ENCODE measurements at regions not wholly inside any gene's neighbourhood (a gene's known extent, or its start where the extent isn't known, plus 50 kb on each side); places are given as distances from the start of the nearest gene placed in this dataset.

DNA sequence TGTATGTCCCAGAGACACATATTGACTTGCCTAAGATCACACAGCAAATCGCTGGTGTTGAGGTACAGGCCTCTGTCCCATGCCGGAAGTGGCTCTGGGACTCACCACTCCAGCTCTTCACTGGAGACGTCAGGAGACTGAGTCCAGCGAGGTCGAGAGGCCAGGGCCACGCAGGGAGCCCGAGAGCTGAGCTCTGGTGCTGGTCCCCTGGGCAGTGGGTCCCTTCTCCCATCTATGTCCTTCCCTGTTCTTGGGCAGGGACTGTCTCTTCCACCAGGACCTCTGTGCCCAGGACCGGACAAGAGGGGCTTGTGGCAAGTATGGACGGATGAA lies 62.4 kb upstream of the TWIST2 start:
- TF ChIP-seq EZH2 (IDR thresholded peaks at IDR 0.05; ENCODE audit: borderline replicate concordance, low read depth, low read length, severe bottlenecking) (no peak), CTCF (IDR thresholded peaks at IDR 0.05; ENCODE audit: borderline replicate concordance, extremely low read depth, low read length, poor library complexity, severe bottlenecking) (no peak)

All from DND-41 (cell line).